NB4 (cell line): ENCODE measurements at regions not wholly inside any gene's neighbourhood (a gene's known extent, or its start where the extent isn't known, plus 50 kb on each side); places are given as distances from the start of the nearest gene placed in this dataset.

Source experiments
- CTCF ChIP-seq: IDR thresholded peaks from one replicate; pipeline ENCODE4 v1.5.1; 2012; ENCODE audit warnings: low read depth, low read length
- POLR2A ChIP-seq: IDR thresholded peaks from 2 replicates; pipeline ENCODE4 v1.6.1; 2011; ENCODE audit warnings: mild to moderate bottlenecking; ENCODE audit not compliant: insufficient read length; ENCODE audit errors: extremely low read depth

- no peak for TF ChIP-seq CTCF
- TF ChIP-seq POLR2A: no peak
Observed at GRCh38 chr20:63098195-63098810, 91.5 kb upstream of the BHLHE23 start.
